ENCODE measurements at regions not wholly inside any gene's neighbourhood (a gene's known extent, or its start where the extent isn't known, plus 50 kb on each side); places are given as distances from the start of the nearest gene placed in this dataset.
A peak's percentile ranks its signal among the peaks of the same experiment; 100 is the strongest.

GRCh38 chr17:36817483-36818048, 119.7 kb upstream of the LHX1 start:
- no peak for DNase-seq

GRCh38 chr17:36818134-36818825, 119.0 kb upstream of the LHX1 start:
- no peak for DNase-seq

GRCh38 chr17:36823850-36824677, 113.2 kb upstream of the LHX1 start:
- DNase-seq = no peak

- DNase-seq = no peak
Measured at GRCh38 chr17:36824678-36825101, 112.6 kb upstream of the LHX1 start.

- no peak for DNase-seq
Measured at GRCh38 chr17:36825113-36825512, 112.2 kb upstream of the LHX1 start.

- DNase-seq = no peak
Measured at GRCh38 chr17:36825521-36825920, 111.8 kb upstream of the LHX1 start.

- no peak for DNase-seq
Measured at GRCh38 chr17:36825951-36826350, 111.3 kb upstream of the LHX1 start.

- DNase-seq = no peak
Measured at GRCh38 chr17:36827081-36827480, 110.2 kb upstream of the LHX1 start.

- no peak for DNase-seq
Measured at GRCh38 chr17:36829676-36830075, 107.6 kb upstream of the LHX1 start.

- DNase-seq = no peak
Measured at GRCh38 chr17:36833279-36833678, 104.0 kb upstream of the LHX1 start.

GRCh38 chr17:36835036-36835435, 102.2 kb upstream of the LHX1 start:
- DNase-seq = no peak

- no peak for DNase-seq
Measured at GRCh38 chr17:36837195-36837938, 99.9 kb upstream of the LHX1 start.

GRCh38 chr17:36837939-36838272, 99.4 kb upstream of the LHX1 start:
- no peak for DNase-seq

- DNase-seq = no peak
Measured at GRCh38 chr17:36839256-36839655, 98.0 kb upstream of the LHX1 start.

GRCh38 chr17:36840796-36841195, 96.5 kb upstream of the LHX1 start:
- DNase-seq = no peak

GRCh38 chr17:36842231-36842819, 95.0 kb upstream of the LHX1 start:
- no peak for DNase-seq

- DNase-seq = no peak
Measured at GRCh38 chr17:36842963-36843558, 94.2 kb upstream of the LHX1 start.

- no peak for DNase-seq
Measured at GRCh38 chr17:36844013-36844412, 93.3 kb upstream of the LHX1 start.

GRCh38 chr17:36844601-36845000, 92.7 kb upstream of the LHX1 start:
- no peak for DNase-seq

GRCh38 chr17:36845916-36846315, 91.4 kb upstream of the LHX1 start:
- no peak for DNase-seq

- DNase-seq = peak; percentile 5
Measured at GRCh38 chr17:36846410-36847292, 90.6 kb upstream of the LHX1 start.
